HL-60 (cell line): ENCODE measurements at regions not wholly inside any gene's neighbourhood (a gene's known extent, or its start where the extent isn't known, plus 50 kb on each side); places are given as distances from the start of the nearest gene placed in this dataset.

Source experiments
- DNase-seq, 2 experiments: peaks; one replicate each; pipeline ENCODE4 v3.0.0-alpha.2; 2010 to 2020; ENCODE audit warnings: low read depth in 1 of 2, low spot score in 1 of 2
- H3K27ac ChIP-seq: fragments of 250-450 bp; sonication (Bioruptor Pico); replicated peaks from 2 replicates; pipeline ENCODE4 v1.5.1; 2020; ENCODE audit warnings: mild to moderate bottlenecking, moderate library complexity
- H3K27me3 ChIP-seq: fragments of 250-450 bp; sonication (Bioruptor Pico); 2 replicates; pipeline ENCODE4 v1.5.1; 2021; ENCODE audit warnings: mild to moderate bottlenecking, moderate library complexity; ENCODE audit not compliant: insufficient read depth, poor library complexity, severe bottlenecking
- H3K4me3 ChIP-seq: replicated peaks from 2 replicates; pipeline ENCODE4 v1.5.1; 2011; ENCODE audit warnings: mild to moderate bottlenecking, control low read depth, low read length; ENCODE audit not compliant: insufficient read depth
- GABPA ChIP-seq: IDR thresholded peaks from 2 replicates; pipeline ENCODE4 v1.6.1; 2012; ENCODE audit warnings: low read depth
- POLR2AphosphoS5 ChIP-seq: IDR thresholded peaks from 2 replicates; pipeline ENCODE4 v1.6.1; 2012; ENCODE audit warnings: low read depth
- SPI1 ChIP-seq: IDR thresholded peaks from 2 replicates; pipeline ENCODE4 v1.6.1; 2012; ENCODE audit warnings: low read depth, mild to moderate bottlenecking, borderline replicate concordance
- TF ChIP-seq, protein P1 (sequence below): IDR thresholded peaks from one replicate; pipeline ENCODE4 v1.5.1; 2011; ENCODE audit warnings: low read length, control low read depth, inconsistent platforms; ENCODE audit not compliant: insufficient read depth
- TF ChIP-seq, protein P2 (sequence below): IDR thresholded peaks from 2 replicates; pipeline ENCODE4 v1.6.1; 2012; ENCODE audit warnings: low read depth; ENCODE audit not compliant: insufficient replicate concordance

DNA sequence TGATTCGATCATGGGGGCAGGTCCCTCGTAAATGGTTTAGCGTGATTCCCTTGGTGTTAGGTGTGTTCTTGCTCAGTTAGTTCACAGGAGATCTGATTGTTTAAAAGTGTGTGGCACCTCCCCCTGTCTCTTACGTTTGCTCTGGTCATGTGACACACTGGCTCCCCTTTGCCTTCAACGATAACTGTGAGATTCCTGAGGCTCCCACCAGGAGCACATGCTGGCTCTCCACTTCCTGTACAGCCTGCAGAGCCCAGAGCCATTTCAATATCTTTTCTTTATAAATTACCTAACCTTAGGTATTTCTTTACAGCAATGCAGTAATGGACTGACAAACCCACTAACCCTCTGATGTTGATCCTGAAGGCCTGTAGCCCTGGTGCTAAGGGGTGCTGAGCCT lies 141.9 kb downstream of the FCRL5 start:
- DNase-seq: no peak
- H3K27me3 ChIP-seq: no peaks in the 10 kb centered on the region
- no peak overlapping the region for H3K27ac ChIP-seq
- TF ChIP-seq SPI1 (no peak), GABPA (no peak), POLR2AphosphoS5 (no peak)
- TF ChIP-seq, protein P1, sequence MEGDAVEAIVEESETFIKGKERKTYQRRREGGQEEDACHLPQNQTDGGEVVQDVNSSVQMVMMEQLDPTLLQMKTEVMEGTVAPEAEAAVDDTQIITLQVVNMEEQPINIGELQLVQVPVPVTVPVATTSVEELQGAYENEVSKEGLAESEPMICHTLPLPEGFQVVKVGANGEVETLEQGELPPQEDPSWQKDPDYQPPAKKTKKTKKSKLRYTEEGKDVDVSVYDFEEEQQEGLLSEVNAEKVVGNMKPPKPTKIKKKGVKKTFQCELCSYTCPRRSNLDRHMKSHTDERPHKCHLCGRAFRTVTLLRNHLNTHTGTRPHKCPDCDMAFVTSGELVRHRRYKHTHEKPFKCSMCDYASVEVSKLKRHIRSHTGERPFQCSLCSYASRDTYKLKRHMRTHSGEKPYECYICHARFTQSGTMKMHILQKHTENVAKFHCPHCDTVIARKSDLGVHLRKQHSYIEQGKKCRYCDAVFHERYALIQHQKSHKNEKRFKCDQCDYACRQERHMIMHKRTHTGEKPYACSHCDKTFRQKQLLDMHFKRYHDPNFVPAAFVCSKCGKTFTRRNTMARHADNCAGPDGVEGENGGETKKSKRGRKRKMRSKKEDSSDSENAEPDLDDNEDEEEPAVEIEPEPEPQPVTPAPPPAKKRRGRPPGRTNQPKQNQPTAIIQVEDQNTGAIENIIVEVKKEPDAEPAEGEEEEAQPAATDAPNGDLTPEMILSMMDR: no peak
- TF ChIP-seq, protein P2, sequence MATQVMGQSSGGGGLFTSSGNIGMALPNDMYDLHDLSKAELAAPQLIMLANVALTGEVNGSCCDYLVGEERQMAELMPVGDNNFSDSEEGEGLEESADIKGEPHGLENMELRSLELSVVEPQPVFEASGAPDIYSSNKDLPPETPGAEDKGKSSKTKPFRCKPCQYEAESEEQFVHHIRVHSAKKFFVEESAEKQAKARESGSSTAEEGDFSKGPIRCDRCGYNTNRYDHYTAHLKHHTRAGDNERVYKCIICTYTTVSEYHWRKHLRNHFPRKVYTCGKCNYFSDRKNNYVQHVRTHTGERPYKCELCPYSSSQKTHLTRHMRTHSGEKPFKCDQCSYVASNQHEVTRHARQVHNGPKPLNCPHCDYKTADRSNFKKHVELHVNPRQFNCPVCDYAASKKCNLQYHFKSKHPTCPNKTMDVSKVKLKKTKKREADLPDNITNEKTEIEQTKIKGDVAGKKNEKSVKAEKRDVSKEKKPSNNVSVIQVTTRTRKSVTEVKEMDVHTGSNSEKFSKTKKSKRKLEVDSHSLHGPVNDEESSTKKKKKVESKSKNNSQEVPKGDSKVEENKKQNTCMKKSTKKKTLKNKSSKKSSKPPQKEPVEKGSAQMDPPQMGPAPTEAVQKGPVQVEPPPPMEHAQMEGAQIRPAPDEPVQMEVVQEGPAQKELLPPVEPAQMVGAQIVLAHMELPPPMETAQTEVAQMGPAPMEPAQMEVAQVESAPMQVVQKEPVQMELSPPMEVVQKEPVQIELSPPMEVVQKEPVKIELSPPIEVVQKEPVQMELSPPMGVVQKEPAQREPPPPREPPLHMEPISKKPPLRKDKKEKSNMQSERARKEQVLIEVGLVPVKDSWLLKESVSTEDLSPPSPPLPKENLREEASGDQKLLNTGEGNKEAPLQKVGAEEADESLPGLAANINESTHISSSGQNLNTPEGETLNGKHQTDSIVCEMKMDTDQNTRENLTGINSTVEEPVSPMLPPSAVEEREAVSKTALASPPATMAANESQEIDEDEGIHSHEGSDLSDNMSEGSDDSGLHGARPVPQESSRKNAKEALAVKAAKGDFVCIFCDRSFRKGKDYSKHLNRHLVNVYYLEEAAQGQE: no peak
- no peak overlapping the region for H3K4me3 ChIP-seq

DNA sequence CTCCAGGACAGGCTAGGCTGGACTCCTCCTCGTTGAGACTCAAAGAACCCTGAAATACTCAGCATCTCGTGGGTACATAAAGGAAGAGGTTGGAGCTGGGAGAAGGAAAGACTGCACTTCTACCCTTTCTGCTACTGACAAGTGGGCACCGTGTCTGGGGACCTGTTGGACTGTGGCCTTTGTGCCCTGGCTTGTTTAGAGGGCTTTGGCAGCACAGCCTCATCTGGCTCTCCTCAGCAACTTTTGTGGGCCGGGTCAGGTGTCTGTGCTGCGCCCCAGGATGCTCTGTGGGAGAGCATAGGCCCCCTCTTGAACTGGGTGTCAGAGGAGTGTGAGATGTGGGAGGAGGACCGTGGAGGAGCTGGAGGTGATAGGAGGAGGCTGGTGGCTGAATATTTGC lies 142.4 kb downstream of the FCRL5 start:
- TF ChIP-seq POLR2AphosphoS5 (no peak), SPI1 (no peak), GABPA (no peak)
- TF ChIP-seq, protein P1: no peak
- TF ChIP-seq, protein P2: no peak
- Histone ChIP-seq H3K27me3 (no peaks in the 10 kb centered on the region), H3K4me3 (no peak overlapping the region), H3K27ac (no peak overlapping the region)
- DNase-seq: no peak

DNA sequence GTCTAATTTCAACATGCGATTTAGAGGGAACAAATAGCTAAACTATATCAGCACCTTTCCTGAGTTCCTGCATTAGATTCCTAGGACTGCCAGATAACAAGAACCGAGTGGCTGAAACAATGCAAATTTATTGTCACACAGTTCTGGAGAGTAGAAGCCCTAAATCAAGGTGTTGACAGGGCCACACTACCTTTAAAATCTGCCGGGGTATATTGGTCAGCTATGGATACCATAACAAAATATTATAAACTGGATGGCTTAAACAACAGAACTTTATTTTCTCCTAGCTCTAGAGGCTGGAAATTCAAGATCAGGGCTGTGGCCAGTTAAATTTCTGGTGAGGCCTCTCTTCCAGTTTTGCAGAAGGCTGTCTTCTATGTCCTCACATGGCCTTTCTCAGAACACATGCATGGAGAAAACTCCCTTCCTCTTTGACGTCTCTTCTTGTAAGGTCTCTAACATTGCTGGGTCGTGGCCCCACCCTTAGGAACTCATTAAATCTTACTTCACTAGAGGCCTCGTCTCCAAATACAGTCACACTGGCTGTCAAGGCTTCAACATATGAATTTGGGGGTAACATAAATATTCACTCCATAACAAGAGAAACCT lies 144.3 kb downstream of the FCRL5 start:
- no peak overlapping the region for H3K4me3 ChIP-seq
- DNase-seq: peak in 1 of 2 experiments; percentile 13
- no peak for TF ChIP-seq POLR2AphosphoS5
- TF ChIP-seq SPI1: peak; percentile 35; the same call in 1 of the 2 replicates
- TF ChIP-seq, protein P1: no peak
- TF ChIP-seq GABPA: no peak
- no peaks in the 10 kb centered on the region for H3K27me3 ChIP-seq
- no peak overlapping the region for H3K27ac ChIP-seq

DNA sequence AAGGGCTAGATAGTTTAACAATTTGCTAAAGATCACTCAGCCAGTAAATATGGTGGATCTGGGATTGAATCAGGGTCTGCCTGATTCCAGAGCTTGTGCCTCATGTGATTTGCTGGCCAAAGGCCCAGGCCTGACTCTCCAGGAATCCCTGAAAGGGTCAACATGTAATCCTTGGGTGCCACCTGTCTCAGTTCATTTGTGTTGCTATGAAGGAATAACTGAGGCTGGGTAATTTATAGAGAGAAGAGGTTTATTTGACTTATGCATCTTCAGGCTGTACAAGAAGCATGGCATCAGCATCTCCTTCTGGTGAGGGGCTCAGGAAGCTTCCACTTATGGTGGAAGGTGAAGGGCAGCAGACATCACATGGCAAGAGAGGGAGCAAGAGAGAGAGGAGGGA lies 144.9 kb downstream of the FCRL5 start:
- no peak for DNase-seq
- no peaks in the 10 kb centered on the region for H3K27me3 ChIP-seq
- TF ChIP-seq SPI1 (no peak), POLR2AphosphoS5 (no peak), GABPA (no peak)
- TF ChIP-seq, protein P1: no peak
- TF ChIP-seq, protein P2: no peak
- H3K4me3 ChIP-seq: no peak overlapping the region
- H3K27ac ChIP-seq: no peak overlapping the region
